Ishikawa (cell line): ENCODE measurements at regions not wholly inside any gene's neighbourhood (a gene's known extent, or its start where the extent isn't known, plus 50 kb on each side); places are given as distances from the start of the nearest gene placed in this dataset.

Experiments used
- CEBPB ChIP-seq: IDR thresholded peaks from 2 replicates; pipeline ENCODE4 v1.6.1; 2012
- CREB1 ChIP-seq: IDR thresholded peaks from 2 replicates; pipeline ENCODE4 v1.6.1; 2012; ENCODE audit warnings: low read depth
- EGR1 ChIP-seq: IDR thresholded peaks from 2 replicates; pipeline ENCODE4 v1.6.1; 2012
- EP300 ChIP-seq: IDR thresholded peaks from 2 replicates; pipeline ENCODE4 v1.6.1; 2012; ENCODE audit warnings: borderline replicate concordance
- FOXM1 ChIP-seq: IDR thresholded peaks from 2 replicates; pipeline ENCODE4 v1.6.1; 2012; ENCODE audit warnings: low read depth, borderline replicate concordance
- MAX ChIP-seq: IDR thresholded peaks from 2 replicates; pipeline ENCODE4 v1.6.1; 2012
- NFIC ChIP-seq: IDR thresholded peaks from 2 replicates; pipeline ENCODE4 v1.6.1; 2012
- RAD21 ChIP-seq: IDR thresholded peaks from 2 replicates; pipeline ENCODE4 v1.6.1; 2012; ENCODE audit warnings: low read depth
- TAF1 ChIP-seq: IDR thresholded peaks from 2 replicates; pipeline ENCODE4 v1.6.1; 2012; ENCODE audit warnings: low read depth, mild to moderate bottlenecking
- TCF12 ChIP-seq: IDR thresholded peaks from 2 replicates; pipeline ENCODE4 v1.6.1; 2012; ENCODE audit warnings: low read depth
- TEAD4 ChIP-seq: IDR thresholded peaks from 2 replicates; pipeline ENCODE4 v1.6.1; 2012
- USF1 ChIP-seq: IDR thresholded peaks from 2 replicates; pipeline ENCODE4 v1.6.1; 2012
- YY1 ChIP-seq: IDR thresholded peaks from 2 replicates; pipeline ENCODE4 v1.6.1; 2012; ENCODE audit warnings: low read depth
- ZBTB7A ChIP-seq: IDR thresholded peaks from 2 replicates; pipeline ENCODE4 v1.6.1; 2012; ENCODE audit warnings: low read depth
- TF ChIP-seq, protein P1 (sequence below): IDR thresholded peaks from 2 replicates; pipeline ENCODE4 v1.6.1; 2012; ENCODE audit warnings: low read depth, mild to moderate bottlenecking

DNA sequence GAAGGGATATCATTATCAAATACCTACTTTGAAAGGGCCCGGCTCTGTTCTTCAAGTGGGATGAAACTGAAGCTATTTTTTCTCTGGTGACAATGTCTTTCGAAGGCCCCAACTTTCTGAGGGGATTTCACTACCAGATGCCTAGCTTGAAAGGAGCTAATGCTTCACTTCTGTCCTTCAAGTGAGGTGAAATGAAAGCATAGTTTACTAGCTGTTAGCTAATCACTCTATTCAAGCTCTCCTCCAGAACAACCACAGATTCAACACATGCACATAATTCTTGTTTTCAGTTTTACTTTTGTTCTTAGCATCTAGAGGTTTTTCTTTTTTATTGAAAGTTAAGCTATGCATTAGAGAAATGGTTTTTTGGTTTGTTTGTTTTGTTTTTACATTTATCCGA, 571.4 kb downstream of the NOVA1 start:
- no peak for TF ChIP-seq CEBPB
- TF ChIP-seq TCF12 = no peak

- TF ChIP-seq TEAD4 = no peak
Observed at GRCh38 chr14:26023967-26024366, 573.9 kb downstream of the NOVA1 start.

DNA sequence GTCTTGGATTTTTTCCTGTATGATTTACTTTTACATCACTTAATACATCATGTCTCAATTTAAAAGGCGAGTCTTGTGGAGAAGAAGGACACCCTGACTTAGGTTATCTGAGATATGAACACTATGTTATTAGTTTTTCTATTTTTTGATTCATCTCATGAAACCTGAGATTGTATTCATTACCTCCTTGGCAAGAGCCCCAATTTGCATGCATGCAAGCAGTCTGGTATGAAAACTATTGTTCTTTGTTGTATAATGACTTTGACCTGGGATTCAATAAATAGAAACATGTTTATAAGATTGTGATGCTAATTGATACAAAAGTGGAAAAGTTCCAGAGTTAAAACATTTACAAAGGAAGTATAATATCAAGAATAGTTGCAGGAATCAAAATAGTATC, 576.1 kb downstream of the NOVA1 start:
- TF ChIP-seq MAX = no peak
- peak; percentile 61; the same call in 1 of the 2 replicates for TF ChIP-seq FOXM1
- peak; percentile 30; the same call in 1 of the 2 replicates for TF ChIP-seq TCF12
- TF ChIP-seq TEAD4 = peak; percentile 48
- TF ChIP-seq NFIC = peak; percentile 71; the same call in 1 of the 2 replicates
- peak; percentile 72 for TF ChIP-seq EP300
- TF ChIP-seq CEBPB = no peak

- no peak for TF ChIP-seq RAD21
- TF ChIP-seq, protein P1, sequence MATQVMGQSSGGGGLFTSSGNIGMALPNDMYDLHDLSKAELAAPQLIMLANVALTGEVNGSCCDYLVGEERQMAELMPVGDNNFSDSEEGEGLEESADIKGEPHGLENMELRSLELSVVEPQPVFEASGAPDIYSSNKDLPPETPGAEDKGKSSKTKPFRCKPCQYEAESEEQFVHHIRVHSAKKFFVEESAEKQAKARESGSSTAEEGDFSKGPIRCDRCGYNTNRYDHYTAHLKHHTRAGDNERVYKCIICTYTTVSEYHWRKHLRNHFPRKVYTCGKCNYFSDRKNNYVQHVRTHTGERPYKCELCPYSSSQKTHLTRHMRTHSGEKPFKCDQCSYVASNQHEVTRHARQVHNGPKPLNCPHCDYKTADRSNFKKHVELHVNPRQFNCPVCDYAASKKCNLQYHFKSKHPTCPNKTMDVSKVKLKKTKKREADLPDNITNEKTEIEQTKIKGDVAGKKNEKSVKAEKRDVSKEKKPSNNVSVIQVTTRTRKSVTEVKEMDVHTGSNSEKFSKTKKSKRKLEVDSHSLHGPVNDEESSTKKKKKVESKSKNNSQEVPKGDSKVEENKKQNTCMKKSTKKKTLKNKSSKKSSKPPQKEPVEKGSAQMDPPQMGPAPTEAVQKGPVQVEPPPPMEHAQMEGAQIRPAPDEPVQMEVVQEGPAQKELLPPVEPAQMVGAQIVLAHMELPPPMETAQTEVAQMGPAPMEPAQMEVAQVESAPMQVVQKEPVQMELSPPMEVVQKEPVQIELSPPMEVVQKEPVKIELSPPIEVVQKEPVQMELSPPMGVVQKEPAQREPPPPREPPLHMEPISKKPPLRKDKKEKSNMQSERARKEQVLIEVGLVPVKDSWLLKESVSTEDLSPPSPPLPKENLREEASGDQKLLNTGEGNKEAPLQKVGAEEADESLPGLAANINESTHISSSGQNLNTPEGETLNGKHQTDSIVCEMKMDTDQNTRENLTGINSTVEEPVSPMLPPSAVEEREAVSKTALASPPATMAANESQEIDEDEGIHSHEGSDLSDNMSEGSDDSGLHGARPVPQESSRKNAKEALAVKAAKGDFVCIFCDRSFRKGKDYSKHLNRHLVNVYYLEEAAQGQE = no peak
- TF ChIP-seq YY1 = no peak
- TF ChIP-seq TCF12 = no peak
- no peak for TF ChIP-seq CEBPB
- TF ChIP-seq MAX = no peak
- TF ChIP-seq NFIC = no peak
- TF ChIP-seq TEAD4 = no peak
- TF ChIP-seq TAF1 = no peak
- no peak for TF ChIP-seq FOXM1
Observed at GRCh38 chr14:26017270-26017669, 580.6 kb downstream of the NOVA1 start.

DNA sequence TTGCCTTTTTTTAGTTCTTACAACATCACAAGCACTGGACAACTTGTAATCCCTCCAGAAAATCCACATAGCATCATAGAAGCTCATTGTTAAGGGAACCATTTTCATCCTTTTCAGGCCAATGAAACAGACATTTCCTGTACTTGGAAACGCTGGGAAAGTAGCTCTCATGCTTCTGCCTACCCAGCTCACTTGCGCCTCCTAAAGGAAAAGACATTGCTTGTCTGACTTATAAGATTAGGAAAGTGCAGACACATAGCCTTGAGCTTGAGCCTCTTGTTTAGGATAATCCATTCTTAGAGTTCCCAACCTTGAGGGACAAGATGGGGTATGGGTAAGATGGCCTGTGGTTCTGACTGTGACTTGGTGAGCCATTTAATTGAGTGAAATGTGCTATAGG, 589.5 kb downstream of the NOVA1 start:
- TF ChIP-seq RAD21 (peak; percentile 41), EGR1 (no peak)

DNA sequence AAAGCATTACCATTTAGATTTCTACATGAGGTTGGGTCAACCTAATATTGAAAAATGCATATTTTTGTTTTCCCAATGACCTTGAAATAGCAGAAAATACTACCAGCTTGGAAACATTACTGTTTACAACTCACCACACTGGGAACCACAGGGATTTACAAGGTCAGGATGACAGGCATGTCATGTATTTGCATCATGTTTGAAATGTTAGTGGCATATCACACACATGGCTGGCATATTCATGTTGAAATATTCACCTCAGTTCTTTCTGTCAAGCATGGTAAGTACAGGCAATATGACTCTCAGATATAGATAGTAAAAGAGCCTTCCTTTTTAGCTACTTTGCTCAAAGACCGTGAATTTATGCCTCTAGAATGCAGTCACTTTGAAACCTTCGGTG, 593.5 kb downstream of the NOVA1 start:
- TF ChIP-seq TEAD4 (no peak), CEBPB (no peak), EP300 (no peak), MAX (no peak), NFIC (no peak), RAD21 (no peak), TCF12 (no peak)

DNA sequence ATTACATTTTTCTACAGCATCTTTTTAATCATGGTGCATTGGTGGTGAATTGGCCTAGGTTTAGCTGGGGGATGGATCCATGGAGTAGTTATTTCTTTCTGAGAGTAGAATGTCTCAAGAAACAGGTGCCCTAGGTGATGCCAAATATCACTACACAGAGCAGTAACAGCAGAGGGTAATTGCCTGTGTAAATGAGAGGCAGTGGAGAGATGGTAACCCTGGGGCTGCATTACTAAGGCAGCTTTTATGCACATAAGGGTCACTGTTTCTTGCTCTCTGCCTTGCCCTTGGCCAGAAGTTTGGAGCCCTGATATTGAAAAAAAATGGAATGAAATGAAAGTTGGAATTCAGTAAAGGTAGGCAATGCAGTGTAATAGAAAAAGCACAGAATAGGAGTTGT, 604.0 kb downstream of the NOVA1 start:
- no peak for TF ChIP-seq RAD21
- TF ChIP-seq, protein P1 = no peak
- TF ChIP-seq EP300 = no peak
- TF ChIP-seq CREB1 = no peak
- no peak for TF ChIP-seq TCF12
- no peak for TF ChIP-seq USF1
- no peak for TF ChIP-seq ZBTB7A
- TF ChIP-seq YY1 = no peak
- no peak for TF ChIP-seq TAF1
- no peak for TF ChIP-seq EGR1
- TF ChIP-seq NFIC = no peak
- TF ChIP-seq FOXM1 = no peak
- no peak for TF ChIP-seq CEBPB
- no peak for TF ChIP-seq MAX
- TF ChIP-seq TEAD4 = no peak

DNA sequence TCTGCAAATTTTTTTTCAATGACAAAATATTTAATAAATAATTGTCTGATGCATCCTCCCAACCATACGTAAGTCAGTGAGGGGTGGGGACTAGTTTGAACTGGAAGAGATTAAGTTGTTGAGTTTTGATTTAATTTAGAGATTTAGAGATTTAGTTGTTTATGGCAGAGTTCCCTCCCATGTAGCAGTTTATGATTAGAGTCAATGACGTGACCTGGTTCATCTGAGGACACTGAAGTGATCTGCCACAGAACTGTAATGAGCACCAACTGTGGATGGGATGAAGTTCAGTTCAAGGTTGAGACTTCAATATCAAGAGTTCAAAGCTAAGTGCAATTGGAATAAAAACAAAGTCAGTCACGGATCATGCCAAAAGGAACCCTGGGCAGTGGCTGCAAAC, 609.3 kb downstream of the NOVA1 start:
- TF ChIP-seq USF1 = no peak
- TF ChIP-seq TCF12 = no peak
- no peak for TF ChIP-seq CREB1
- TF ChIP-seq ZBTB7A = no peak
- no peak for TF ChIP-seq YY1
- TF ChIP-seq EGR1 = no peak
- no peak for TF ChIP-seq RAD21
- TF ChIP-seq CEBPB = no peak
- no peak for TF ChIP-seq FOXM1
- TF ChIP-seq EP300 = no peak
- no peak for TF ChIP-seq TAF1
- TF ChIP-seq TEAD4 = no peak
- TF ChIP-seq NFIC = no peak
- TF ChIP-seq MAX = no peak
- TF ChIP-seq, protein P1 = no peak
